ENCODE measurements at regions not wholly inside any gene's neighbourhood (a gene's known extent, or its start where the extent isn't known, plus 50 kb on each side); places are given as distances from the start of the nearest gene placed in this dataset.

- DNase-seq, result no peak
These were observed 468.9 kb upstream of the HS6ST1 start for GRCh38 chr2:128787616-128788015.

DNA sequence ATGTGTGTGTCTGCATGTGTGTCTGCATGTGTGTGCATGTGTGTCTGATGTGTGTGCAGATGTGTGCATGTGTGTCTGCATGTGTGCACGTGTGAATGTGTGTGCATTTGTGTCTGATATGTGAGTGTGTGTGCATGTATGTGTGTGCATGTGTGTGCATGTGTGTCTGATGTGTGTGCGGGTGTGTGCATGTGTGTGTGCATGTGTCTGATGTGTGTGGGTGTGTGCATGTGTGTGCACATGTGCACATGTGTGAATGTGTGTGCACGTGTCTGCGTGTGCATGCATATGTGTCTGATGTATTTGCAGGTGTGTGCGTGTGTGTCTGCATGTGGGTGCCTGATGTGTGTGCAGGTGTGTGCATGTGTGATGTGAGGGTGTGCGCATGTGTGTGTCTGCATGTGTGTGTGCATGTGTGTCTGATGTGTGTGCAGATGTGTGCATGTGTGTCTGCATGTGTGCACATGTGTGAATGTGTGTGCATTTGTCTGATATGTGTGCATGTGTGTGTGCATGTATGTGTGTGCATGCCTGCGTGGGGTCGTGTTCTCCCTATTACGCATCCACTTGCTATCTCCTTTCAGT, 470.1 kb upstream of the HS6ST1 start:
- DNase-seq, result no peak

DNA sequence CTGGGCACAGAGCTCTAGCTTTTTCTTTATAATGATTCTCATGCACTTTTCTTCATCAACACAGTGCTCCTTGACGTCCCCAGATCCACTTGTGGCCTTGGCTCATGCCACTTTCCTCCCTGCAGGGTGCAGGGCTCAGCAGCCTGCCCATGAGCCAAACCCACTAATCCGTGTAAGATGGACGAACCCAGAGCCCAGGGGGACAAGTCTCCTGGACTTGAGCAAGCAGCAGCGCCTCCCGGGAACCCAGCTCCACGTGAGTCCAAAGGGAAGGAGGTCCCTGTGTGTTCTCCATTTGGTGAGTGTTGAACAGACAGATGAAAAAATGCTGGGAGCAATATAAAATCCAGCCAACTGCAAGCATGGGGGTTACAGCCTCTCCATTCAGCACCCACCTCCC, 470.6 kb upstream of the HS6ST1 start:
- no peak for DNase-seq

- no peak for DNase-seq
These were observed 471.2 kb upstream of the HS6ST1 start for GRCh38 chr2:128789776-128790455.

DNA sequence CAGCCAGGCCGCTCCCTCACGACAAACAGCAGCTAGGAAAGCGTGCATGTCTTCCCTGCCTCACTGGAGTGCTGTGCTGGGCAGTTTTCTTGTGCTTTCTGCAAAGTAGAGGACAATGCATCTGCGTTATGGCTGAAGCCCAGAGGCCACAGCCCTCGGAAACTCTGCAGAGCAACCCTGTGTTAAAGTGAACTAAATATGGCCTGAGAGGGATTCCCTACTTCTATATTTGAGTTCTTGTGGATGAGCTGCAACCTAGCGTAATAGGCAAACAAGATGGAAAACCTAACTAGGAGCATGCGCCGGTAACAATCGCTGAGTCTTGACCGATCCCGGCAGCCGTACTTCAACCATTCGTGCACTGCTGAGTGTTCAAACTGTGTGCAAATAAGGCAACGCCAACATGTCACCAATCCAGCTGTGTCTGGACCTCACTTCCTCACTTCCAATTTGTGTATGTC, 471.9 kb upstream of the HS6ST1 start:
- no peak for DNase-seq

- DNase-seq, result no peak
These were observed 472.7 kb upstream of the HS6ST1 start for GRCh38 chr2:128791120-128791984.

- DNase-seq, result no peak
These were observed 473.3 kb upstream of the HS6ST1 start for GRCh38 chr2:128791985-128792320.

GRCh38 chr2:128792476-128793054, 473.9 kb upstream of the HS6ST1 start:
- no peak for DNase-seq

GRCh38 chr2:128793404-128793803, 474.7 kb upstream of the HS6ST1 start:
- DNase-seq, result no peak

DNA sequence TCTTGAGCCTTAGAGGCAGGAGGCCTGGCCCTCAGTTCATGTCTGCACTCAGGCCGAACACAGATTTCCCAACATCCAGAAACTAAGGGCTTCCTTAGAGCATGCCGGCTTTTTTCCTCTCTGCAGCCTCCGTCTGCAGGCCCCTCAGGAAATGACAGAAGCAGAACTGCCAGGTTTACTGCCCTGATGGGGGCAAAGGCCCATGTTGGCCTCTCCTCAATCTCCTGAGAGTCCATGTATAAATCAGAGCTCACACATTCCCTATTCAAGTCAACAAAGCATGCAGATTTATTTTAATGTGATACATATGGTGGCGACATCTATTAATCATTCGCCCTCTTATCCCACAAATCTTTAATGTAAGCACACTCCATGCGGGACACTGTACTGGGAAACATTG, 475.6 kb upstream of the HS6ST1 start:
- DNase-seq, result no peak

GRCh38 chr2:128796321-128796720, 477.7 kb upstream of the HS6ST1 start:
- no peak for DNase-seq

DNA sequence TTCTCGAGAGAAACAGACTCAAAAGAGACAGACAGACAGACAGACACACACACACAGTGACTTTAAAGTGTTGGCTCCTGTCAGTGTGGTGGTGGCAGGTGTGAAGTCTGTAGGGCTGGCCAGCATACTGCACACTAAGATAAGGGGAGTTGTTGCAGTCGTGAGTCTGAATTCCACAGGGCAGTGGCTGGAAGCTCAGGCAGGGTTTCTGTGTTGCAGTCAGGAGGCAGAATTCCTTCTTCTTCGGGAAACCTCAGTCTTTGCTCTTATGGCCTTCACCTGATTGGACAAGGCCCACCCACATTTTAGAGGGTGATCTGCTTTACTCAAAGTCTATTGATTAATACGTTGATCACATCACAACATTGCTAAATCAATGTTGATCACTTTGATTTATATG, 478.4 kb upstream of the HS6ST1 start:
- DNase-seq, result no peak

GRCh38 chr2:128797533-128797932, 478.9 kb upstream of the HS6ST1 start:
- no peak for DNase-seq

DNA sequence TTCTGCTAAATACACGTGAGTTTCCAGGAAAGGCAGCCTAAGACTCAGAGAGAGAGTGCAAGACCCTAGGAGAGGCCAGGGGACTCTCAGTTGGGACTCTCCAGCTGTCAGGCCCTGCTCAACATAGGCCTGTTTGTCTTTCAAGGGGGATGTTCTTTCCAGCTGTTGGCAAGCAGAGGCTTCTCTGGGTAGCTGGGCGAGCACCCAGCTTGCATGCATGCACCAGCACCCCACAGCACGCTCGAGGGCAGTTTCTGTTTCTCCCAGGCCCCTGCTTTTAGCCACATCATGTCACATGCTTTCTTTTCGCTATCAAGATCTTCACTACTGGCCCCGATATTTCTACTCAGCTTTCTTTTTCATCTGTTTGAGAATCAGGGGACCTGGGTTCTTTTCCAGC, 479.3 kb upstream of the HS6ST1 start:
- no peak for DNase-seq

- DNase-seq, result no peak
These were observed 480.0 kb upstream of the HS6ST1 start for GRCh38 chr2:128798502-128799283.

DNA sequence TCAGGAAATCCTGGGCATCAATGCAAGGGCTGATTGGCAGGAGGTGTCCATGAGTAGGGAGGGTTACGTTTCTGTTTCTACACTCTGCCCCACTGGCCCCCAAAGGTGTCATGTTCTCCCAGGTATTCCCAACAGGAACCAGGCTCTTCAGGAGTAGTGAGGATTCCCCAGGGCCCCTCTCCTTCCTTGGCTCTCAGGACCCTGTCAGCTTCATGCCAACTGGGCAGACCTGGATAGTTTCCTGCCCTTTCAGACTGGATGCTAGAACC, 480.6 kb upstream of the HS6ST1 start:
- no peak for DNase-seq

DNA sequence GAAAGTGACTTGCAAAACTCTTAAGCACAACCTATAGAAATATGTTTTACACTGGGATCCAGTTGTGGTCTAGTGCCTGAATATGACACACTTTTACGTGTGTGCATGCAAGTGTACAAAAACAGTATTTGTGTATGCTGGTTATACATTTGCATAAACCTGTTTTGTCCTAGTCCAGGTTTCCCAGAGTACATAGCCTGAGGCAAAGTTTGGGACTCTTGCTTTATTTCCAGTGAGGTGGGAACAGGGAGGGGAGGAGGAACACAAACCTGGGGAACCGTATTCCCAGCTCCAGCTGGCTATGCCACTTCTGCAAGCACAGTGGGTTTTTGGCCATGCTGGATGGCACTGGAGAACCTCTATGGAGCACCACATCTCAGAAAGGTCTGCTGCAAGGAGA, 481.1 kb upstream of the HS6ST1 start:
- no peak for DNase-seq

DNA sequence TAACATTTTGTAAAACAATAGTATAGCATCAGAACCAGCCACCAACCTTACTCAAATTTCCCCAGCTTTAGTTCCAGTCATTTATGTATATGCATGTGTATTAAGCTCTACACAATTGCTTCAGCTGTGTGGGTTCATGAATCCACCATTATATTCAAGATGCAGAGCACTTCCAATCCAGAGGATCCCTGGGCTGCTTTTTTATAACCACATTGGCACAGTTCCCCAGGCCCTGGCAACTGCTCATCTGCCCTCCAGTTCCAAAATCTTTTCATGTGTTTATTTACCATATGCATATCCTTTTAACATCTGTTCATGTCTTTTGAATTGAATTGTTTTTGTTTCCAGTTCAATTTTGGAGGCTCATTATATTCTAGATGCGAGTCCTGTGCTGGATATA, 482.9 kb upstream of the HS6ST1 start:
- no peak for DNase-seq

- no peak for DNase-seq
These were observed 484.6 kb upstream of the HS6ST1 start for GRCh38 chr2:128803222-128803621.

DNA sequence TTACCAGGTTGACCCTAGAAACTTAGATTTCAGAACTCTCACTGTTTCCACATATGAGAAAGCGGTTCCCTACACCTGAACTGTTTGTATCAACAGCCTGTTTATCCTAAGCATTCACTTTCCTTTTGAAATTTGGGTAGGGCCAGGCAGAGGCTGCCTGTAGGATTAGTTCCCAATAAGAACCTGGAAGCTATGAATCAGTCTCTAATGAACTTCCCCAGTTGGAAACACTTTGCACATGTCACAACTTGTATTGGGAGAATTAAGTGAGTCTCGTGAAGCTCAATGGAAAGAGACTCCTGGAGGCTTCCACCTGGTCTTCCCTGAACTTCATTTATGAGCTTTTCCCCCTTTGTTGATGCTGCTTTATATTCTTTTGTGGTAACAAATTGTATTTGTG, 486.6 kb upstream of the HS6ST1 start:
- DNase-seq, result no peak

DNA sequence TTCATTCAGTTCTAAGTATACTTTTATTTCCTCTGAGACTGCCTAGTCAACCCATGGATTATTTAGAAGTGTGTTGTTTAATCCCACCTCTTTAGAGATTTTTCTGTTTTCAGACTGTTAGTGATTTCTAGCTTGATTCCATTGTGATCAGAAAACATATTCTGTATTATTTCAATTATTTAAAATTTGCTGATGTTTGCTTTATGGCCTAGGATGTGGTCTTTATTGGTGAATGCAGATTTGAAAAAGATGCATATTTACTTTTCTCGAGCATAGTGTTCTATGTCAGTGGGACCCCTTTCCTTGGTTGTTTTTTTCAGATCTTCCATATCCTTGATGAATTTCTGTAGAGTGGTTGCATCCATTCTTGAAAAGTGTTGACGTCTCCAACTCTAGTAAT, 487.2 kb upstream of the HS6ST1 start:
- no peak for DNase-seq

DNA sequence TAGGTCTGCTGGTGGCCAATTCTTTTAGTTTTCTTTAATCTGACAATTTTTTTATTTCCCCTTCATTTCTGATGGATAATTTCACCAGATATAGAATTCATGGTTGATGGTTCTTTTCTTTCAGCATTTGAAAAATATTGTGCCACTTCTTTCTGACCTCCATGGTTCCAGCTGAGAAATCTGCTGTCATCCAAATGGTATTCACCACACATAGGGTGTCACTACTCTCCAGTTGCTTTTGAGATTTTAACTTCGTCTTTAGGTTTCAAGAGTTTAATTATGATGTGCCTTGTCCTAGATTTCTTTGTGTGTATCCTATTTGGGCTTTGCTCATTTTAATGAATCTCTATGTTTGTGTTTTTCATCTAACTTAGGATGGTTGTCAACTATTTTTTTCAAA, 488.6 kb upstream of the HS6ST1 start:
- DNase-seq, result no peak

Measured in GOT3 (cell line).